DOHH2 (cell line): ENCODE measurements at regions not wholly inside any gene's neighbourhood (a gene's known extent, or its start where the extent isn't known, plus 50 kb on each side); places are given as distances from the start of the nearest gene placed in this dataset.

Source experiments
- H3F3A ChIP-seq: fragments of 200-600 bp; sonication (generic), shearing (Covaris generic); 2 replicates; pipeline ENCODE4 v1.6.0; 2016; ENCODE audit warnings: antibody characterized with exemption, mild to moderate bottlenecking; ENCODE audit not compliant: control insufficient read depth, insufficient read depth
- H3K27ac ChIP-seq: fragments of 200-600 bp; sonication (generic); 2 replicates; pipeline ENCODE4 v1.5.1; 2014; ENCODE audit warnings: low read depth, mild to moderate bottlenecking, low read length, moderate library complexity
- H3K27me3 ChIP-seq: fragments of 200-600 bp; sonication (generic); 2 replicates; pipeline ENCODE4 v1.6.1; 2014; ENCODE audit warnings: mild to moderate bottlenecking, low read length, mixed read lengths; ENCODE audit not compliant: control insufficient read depth
- H3K36me3 ChIP-seq: fragments of 200-600 bp; sonication (generic); 2 replicates; pipeline ENCODE4 v1.6.1; 2014; ENCODE audit warnings: mild to moderate bottlenecking, low read length, moderate library complexity, mixed read lengths; ENCODE audit not compliant: control insufficient read depth
- H3K4me1 ChIP-seq: fragments of 200-600 bp; sonication (generic); 2 replicates; pipeline ENCODE4 v1.6.1; 2014; ENCODE audit warnings: mild to moderate bottlenecking, low read length, mixed read lengths; ENCODE audit not compliant: control insufficient read depth
- H3K4me2 ChIP-seq: fragments of 200-600 bp; sonication (generic); 2 replicates; pipeline ENCODE4 v1.6.0; 2014; ENCODE audit warnings: mild to moderate bottlenecking, low read length, moderate library complexity
- H3K4me3 ChIP-seq: fragments of 200-600 bp; sonication (generic); 2 replicates; pipeline ENCODE4 v1.5.1; 2014; ENCODE audit warnings: mild to moderate bottlenecking, low read length, mixed read lengths
- H3K79me2 ChIP-seq: fragments of 200-600 bp; sonication (generic); 2 replicates; pipeline ENCODE4 v1.6.1; 2014; ENCODE audit warnings: mild to moderate bottlenecking, low read length, mixed read lengths; ENCODE audit not compliant: control insufficient read depth
- H3K9me2 ChIP-seq: fragments of 200-600 bp; sonication (generic); replicated peaks from 2 replicates; pipeline ENCODE4 v1.6.1; 2014; ENCODE audit warnings: mild to moderate bottlenecking, low read length, mixed read lengths; ENCODE audit not compliant: control insufficient read depth
- H3K9me3 ChIP-seq: fragments of 200-600 bp; sonication (generic); 2 replicates; pipeline ENCODE4 v1.6.1; 2014; ENCODE audit warnings: antibody characterized with exemption, low read length, mixed read lengths; ENCODE audit not compliant: control insufficient read depth, insufficient read depth
- H4K20me1 ChIP-seq: fragments of 200-600 bp; sonication (generic); 2 replicates; pipeline ENCODE4 v1.6.0; 2014; ENCODE audit warnings: low read depth, mild to moderate bottlenecking, antibody characterized with exemption, low read length, moderate library complexity; ENCODE audit not compliant: control insufficient read depth, insufficient read depth
- CTCF ChIP-seq: fragments of 200-600 bp; sonication (generic); IDR thresholded peaks from one replicate; pipeline ENCODE4 v1.5.1; 2014; ENCODE audit warnings: antibody characterized with exemption, mild to moderate bottlenecking, low read depth, low read length; ENCODE audit not compliant: poor library complexity, severe bottlenecking
- EZH2phosphoT487 ChIP-seq: fragments of 200-600 bp; sonication (generic); IDR thresholded peaks from 2 replicates; pipeline ENCODE4 v1.6.1; 2017; ENCODE audit warnings: borderline replicate concordance, mild to moderate bottlenecking, antibody characterized with exemption, low read length, moderate library complexity, mixed read lengths

DNA sequence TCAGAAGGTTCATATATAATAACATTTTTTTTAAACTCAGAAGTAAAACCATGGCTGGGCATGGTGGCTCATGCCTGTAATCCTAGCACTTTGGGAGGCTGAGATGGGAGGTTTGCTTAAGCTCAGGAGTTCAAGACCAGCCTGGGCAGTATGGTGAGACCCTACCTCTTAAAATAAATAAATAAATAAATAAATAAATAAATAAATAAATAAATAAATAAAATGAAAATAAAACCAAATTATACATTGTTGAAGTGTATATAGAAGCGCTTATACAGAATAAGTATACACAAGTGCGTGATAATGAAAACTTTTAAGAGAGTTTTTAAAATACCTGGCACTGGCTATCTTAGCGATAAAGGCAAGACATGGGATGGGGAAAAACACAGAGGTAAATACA, 71.6 kb downstream of the OR2B2 start:
- no peaks in the 10 kb centered on the region for H3K27me3 ChIP-seq
- peak overlapping the region; percentile 79 for H3K4me2 ChIP-seq
- TF ChIP-seq CTCF: no peak
- TF ChIP-seq EZH2phosphoT487: no peak
- H3K4me3 ChIP-seq: peak overlapping the region; percentile 78
- peaks cover 13% of the 10 kb centered on the region for H3K36me3 ChIP-seq
- peak overlapping the region; percentile 94 for H3K27ac ChIP-seq
- peaks cover 26% of the 10 kb centered on the region for H3K4me1 ChIP-seq
- no peaks in the 10 kb centered on the region for H3K9me3 ChIP-seq
- H3K9me2 ChIP-seq: no peaks in the 10 kb centered on the region
- peaks cover 29% of the 10 kb centered on the region for H3F3A ChIP-seq
- no peaks in the 10 kb centered on the region for H4K20me1 ChIP-seq
- H3K79me2 ChIP-seq: peaks cover 4% of the 10 kb centered on the region

DNA sequence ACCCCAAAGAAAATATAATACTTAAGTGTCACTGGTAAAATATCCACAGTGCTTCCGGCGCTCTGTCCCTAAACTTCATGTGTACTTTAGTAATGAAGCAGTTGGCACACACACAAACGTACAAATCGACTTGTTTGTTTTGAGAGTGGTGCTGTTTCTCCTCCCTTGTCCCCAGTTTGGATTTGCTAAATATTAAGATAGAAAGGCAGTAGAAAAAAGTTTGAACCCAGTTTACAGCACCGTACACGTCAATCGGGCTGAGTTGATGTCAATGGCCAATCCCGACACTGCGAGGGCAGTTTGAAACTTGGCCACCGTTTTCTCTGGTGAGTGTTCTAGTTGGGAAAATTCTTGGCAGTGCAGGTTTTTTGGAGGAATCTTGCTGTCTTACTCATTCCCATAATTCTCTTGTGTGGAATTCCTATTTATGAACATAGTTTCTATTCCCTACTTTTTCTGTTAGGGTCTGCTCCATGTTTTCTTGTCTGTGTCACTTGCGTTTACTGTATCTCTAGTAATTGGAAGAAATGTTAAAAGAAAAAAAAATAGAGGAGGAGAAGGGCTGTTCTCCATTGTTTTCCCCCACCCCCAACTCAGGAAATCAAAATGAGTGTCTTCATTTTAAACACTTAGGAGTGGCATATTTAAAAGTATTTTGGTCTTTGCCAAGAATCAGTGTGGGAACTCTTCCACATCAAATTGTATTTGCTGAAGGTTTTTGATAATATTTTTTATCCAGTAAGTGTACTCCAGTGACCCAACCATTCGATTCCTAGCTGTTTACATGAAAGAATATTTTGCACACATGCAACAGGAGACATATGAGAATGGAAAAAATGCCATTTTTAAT, 72.3 kb downstream of the OR2B2 start:
- peak overlapping the region; percentile 79 for H3K4me2 ChIP-seq
- no peaks in the 10 kb centered on the region for H4K20me1 ChIP-seq
- peaks cover 33% of the 10 kb centered on the region for H3K4me1 ChIP-seq
- peak overlapping the region; percentile 78 for H3K4me3 ChIP-seq
- peaks cover 4% of the 10 kb centered on the region for H3K79me2 ChIP-seq
- TF ChIP-seq EZH2phosphoT487 (no peak), CTCF (no peak)
- peaks cover 34% of the 10 kb centered on the region for H3F3A ChIP-seq
- H3K36me3 ChIP-seq: peaks cover 13% of the 10 kb centered on the region
- no peaks in the 10 kb centered on the region for H3K9me3 ChIP-seq
- H3K9me2 ChIP-seq: no peaks in the 10 kb centered on the region
- no peaks in the 10 kb centered on the region for H3K27me3 ChIP-seq
- H3K27ac ChIP-seq: peak overlapping the region; percentile 94

GRCh38 chr6:27838945-27839625, 73.1 kb downstream of the OR2B2 start:
- Histone ChIP-seq H3K4me1 (peaks cover 38% of the 10 kb centered on the region), H3K36me3 (peaks cover 13% of the 10 kb centered on the region), H3K27me3 (no peaks in the 10 kb centered on the region), H3K9me3 (no peaks in the 10 kb centered on the region), H3K79me2 (peaks cover 4% of the 10 kb centered on the region), H4K20me1 (no peaks in the 10 kb centered on the region), H3K4me3 (peak overlapping the region; percentile 78), H3F3A (peaks cover 34% of the 10 kb centered on the region), H3K27ac (peak overlapping the region; percentile 94), H3K4me2 (peak overlapping the region; percentile 79), H3K9me2 (no peaks in the 10 kb centered on the region)
- no peak for TF ChIP-seq EZH2phosphoT487
- TF ChIP-seq CTCF: no peak
